HEK293T (cell line): ENCODE measurements at regions not wholly inside any gene's neighbourhood (a gene's known extent, or its start where the extent isn't known, plus 50 kb on each side); places are given as distances from the start of the nearest gene placed in this dataset.
"Not testable (repeated sequence)": the region's sequence is repeated elsewhere in the genome, so short reads cannot be mapped to it uniquely, and the experiment has no call there.

Source experiments
- CTCF ChIA-PET: fragments of 350-600 bp; formaldehyde crosslinking; extraction: SDS; loops from one replicate; lab custom pipeline; 2021; ENCODE audit warnings: antibody characterized with exemption, inconsistent platforms; lab: Yijun Ruan, JAX
- POLR2A ChIA-PET: fragments of 350-600 bp; formaldehyde crosslinking; extraction: SDS; loops from one replicate; lab custom pipeline; 2020; ENCODE audit warnings: antibody characterized with exemption, inconsistent platforms; lab: Yijun Ruan, JAX
- DNase-seq: peaks from one replicate; pipeline ENCODE4 v3.0.0; 2012; ENCODE audit warnings: mixed read lengths; ENCODE audit errors: extremely low spot score
- ARNT ChIP-seq: fragments of 450-650 bp; IDR thresholded peaks from 2 replicates; pipeline ENCODE4 v1.6.1; 2017; ENCODE audit warnings: mild to moderate bottlenecking
- BHLHE40 ChIP-seq: fragments of 450-650 bp; IDR thresholded peaks from 2 replicates; pipeline ENCODE4 v1.6.1; 2016; ENCODE audit warnings: mild to moderate bottlenecking, moderate library complexity, borderline replicate concordance
- CTBP1 ChIP-seq: fragments of 450-650 bp; IDR thresholded peaks from 2 replicates; pipeline ENCODE4 v1.6.1; 2016; ENCODE audit warnings: borderline replicate concordance
- ELF4 ChIP-seq: fragments of 450-650 bp; IDR thresholded peaks from 2 replicates; pipeline ENCODE4 v1.6.1; 2017; ENCODE audit warnings: antibody characterized with exemption
- FOXA1 ChIP-seq: fragments of 450-650 bp; IDR thresholded peaks from 2 replicates; pipeline ENCODE4 v1.6.1; 2016; ENCODE audit warnings: mild to moderate bottlenecking
- FOXK2 ChIP-seq: fragments of 450-650 bp; IDR thresholded peaks from 2 replicates; pipeline ENCODE4 v1.6.1; 2016; ENCODE audit warnings: mild to moderate bottlenecking
- FOXM1 ChIP-seq: fragments of 450-650 bp; IDR thresholded peaks from 2 replicates; pipeline ENCODE4 v1.6.1; 2017; ENCODE audit warnings: mild to moderate bottlenecking, borderline replicate concordance
- HDGF ChIP-seq: fragments of 450-650 bp; IDR thresholded peaks from 2 replicates; pipeline ENCODE4 v1.6.1; 2017; ENCODE audit warnings: antibody characterized with exemption, borderline replicate concordance
- L3MBTL2 ChIP-seq: fragments of 450-650 bp; conservative IDR thresholded peaks from 2 replicates; pipeline ENCODE4 v1.6.1; 2016; ENCODE audit warnings: mild to moderate bottlenecking
- LEF1 ChIP-seq: fragments of 450-650 bp; IDR thresholded peaks from 2 replicates; pipeline ENCODE4 v1.6.1; 2017; ENCODE audit warnings: mild to moderate bottlenecking, borderline replicate concordance
- NFRKB ChIP-seq: fragments of 450-650 bp; IDR thresholded peaks from 2 replicates; pipeline ENCODE4 v1.6.1; 2016; ENCODE audit warnings: mild to moderate bottlenecking, moderate library complexity
- SP1 ChIP-seq: fragments of 450-650 bp; IDR thresholded peaks from 2 replicates; pipeline ENCODE4 v1.6.1; 2017
- SUZ12 ChIP-seq: fragments of 450-650 bp; IDR thresholded peaks from 2 replicates; pipeline ENCODE4 v1.6.1; 2016; ENCODE audit warnings: mild to moderate bottlenecking
- TARDBP ChIP-seq: fragments of 450-650 bp; IDR thresholded peaks from 2 replicates; pipeline ENCODE4 v1.6.1; 2016
- ZNF384 ChIP-seq: fragments of 450-650 bp; IDR thresholded peaks from 2 replicates; pipeline ENCODE4 v1.6.1; 2016
- TF ChIP-seq, protein P1 (sequence below): fragments of 450-650 bp; IDR thresholded peaks from 2 replicates; pipeline ENCODE4 v1.6.1; 2016

DNA sequence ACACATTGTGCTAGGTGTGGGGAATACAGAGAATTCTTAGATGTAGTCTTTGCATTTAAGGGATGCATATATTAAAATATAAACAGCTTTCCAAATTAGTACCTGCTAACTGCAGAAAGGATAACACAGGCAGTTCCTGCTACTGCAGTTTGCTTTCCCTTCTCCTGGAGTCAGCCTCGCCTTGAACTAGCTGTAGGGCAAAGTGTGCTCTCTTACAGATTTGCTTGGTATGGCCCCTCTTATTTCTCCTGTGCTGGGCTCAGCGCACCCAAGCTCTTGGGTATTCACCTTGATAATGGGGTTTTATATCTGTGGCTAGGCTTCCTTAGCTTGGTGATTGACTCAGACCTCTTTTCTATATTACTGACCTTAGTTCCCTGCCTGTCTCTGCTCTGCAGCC lies 108.4 kb upstream of the PNPT1 start:
- POLR2A ChIA-PET: no interaction called here
- DNase-seq: no peak
- CTCF ChIA-PET: no interaction called here
- TF ChIP-seq ZNF384: no peak
- TF ChIP-seq SUZ12: no peak
- no peak for TF ChIP-seq ARNT
- TF ChIP-seq ELF4: no peak
- no peak for TF ChIP-seq FOXM1
- TF ChIP-seq TARDBP: no peak
- TF ChIP-seq L3MBTL2: no peak
- TF ChIP-seq FOXK2: no peak
- TF ChIP-seq FOXA1: no peak
- no peak for TF ChIP-seq LEF1
- TF ChIP-seq CTBP1: no peak
- no peak for TF ChIP-seq SP1
- TF ChIP-seq, protein P1, sequence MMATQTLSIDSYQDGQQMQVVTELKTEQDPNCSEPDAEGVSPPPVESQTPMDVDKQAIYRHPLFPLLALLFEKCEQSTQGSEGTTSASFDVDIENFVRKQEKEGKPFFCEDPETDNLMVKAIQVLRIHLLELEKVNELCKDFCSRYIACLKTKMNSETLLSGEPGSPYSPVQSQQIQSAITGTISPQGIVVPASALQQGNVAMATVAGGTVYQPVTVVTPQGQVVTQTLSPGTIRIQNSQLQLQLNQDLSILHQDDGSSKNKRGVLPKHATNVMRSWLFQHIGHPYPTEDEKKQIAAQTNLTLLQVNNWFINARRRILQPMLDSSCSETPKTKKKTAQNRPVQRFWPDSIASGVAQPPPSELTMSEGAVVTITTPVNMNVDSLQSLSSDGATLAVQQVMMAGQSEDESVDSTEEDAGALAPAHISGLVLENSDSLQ: no peak
- TF ChIP-seq HDGF: no peak
- TF ChIP-seq NFRKB: no peak

DNA sequence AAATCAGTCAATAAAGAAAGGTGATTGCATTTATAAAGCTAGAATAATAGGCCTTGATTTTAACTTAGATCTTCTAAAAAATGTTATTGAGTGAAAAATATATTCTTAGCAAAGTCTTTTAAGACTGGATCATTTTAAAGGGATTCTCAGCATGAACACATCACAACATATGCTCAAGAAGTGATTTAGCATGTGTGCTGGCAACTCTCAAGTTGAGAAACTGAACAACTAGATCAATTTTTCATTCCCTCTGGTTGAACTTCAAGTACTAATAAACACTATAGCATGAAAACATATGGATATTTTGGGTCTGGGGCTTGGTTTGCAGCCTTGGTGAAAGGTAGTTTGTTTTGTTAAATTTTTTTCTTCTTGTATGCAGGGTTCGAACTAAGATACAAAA lies 107.8 kb upstream of the PNPT1 start:
- CTCF ChIA-PET: no interaction called here
- DNase-seq: no peak
- POLR2A ChIA-PET: no interaction called here
- no peak for TF ChIP-seq SUZ12
- no peak for TF ChIP-seq ZNF384
- TF ChIP-seq BHLHE40: no peak
- no peak for TF ChIP-seq ELF4
- no peak for TF ChIP-seq CTBP1
- TF ChIP-seq, protein P1: no peak
- TF ChIP-seq HDGF: no peak
- TF ChIP-seq TARDBP: no peak
- no peak for TF ChIP-seq SP1
- TF ChIP-seq FOXK2: no peak
- no peak for TF ChIP-seq L3MBTL2
- no peak for TF ChIP-seq FOXM1
- TF ChIP-seq LEF1: no peak
- no peak for TF ChIP-seq NFRKB
- TF ChIP-seq FOXA1: no peak
- TF ChIP-seq ARNT: no peak

DNA sequence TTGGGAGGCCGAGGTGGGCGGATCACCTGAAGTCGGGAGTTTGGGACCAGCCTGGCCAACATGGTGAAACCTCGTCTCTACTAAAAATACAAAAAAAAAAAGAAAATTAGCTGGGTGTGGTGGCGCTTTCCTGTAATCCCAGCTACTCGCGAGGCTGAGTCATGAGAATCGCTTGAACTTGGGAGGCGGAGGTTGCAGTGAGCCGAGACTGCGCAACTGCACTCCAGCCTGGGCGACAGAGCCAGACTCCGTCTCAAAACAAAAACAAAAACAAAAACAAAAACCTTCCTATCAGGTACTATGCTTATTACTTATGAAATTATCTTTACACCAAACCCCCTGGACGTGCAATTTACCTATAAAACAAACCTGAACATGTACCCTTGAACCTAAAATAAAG lies 106.0 kb upstream of the PNPT1 start:
- CTCF ChIA-PET, POLR2A ChIA-PET, DNase-seq: not testable (repeated sequence)

DNA sequence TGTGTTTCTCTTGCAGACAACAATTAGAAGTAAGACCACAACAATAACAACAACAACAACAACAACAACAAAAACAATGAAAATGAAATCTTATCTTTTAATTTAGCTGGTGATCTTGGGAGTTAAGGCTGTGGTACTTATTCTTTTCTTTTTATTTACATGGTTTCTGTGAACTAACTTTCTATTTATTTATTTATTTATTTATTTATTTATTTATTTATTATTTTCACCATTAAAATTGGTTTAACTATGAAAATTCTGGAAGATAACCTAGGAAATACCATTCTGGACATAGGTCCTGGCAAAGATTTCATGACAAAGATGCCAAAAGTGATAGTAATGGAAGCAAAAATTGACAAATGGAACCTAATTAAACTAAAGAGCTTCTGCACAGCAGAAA lies 102.5 kb upstream of the PNPT1 start:
- POLR2A ChIA-PET: no interaction called here
- CTCF ChIA-PET: no interaction called here

DNA sequence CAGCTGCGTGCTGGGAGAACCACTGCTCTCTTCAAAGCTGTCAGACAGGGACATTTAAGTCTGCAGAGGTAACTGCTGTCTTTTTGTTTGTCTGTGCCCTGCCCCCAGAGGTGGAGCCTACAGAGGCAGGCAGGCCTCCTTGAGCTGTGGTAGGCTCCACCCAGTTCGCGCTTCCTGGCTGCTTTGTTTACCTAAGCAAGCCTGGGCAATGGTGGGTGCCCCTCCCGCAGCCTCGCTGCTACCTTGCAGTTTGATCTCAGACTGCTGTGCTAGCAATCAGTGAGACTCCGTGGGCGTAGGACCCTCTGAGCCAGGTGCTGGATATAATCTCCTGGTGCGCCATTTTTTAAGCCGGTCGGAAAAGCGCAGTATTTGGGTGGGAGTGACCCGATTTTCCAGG lies 100.0 kb upstream of the PNPT1 start:
- CTCF ChIA-PET, DNase-seq, POLR2A ChIA-PET: not testable (repeated sequence)

More for the DNA sequence above, 102.5 kb upstream of the PNPT1 start:
- TF ChIP-seq TARDBP (no peak), BHLHE40 (no peak), L3MBTL2 (no peak), ARNT (no peak), LEF1 (no peak), ELF4 (no peak), FOXA1 (no peak), FOXK2 (no peak), HDGF (no peak), SP1 (no peak), FOXM1 (no peak), ZNF384 (no peak), NFRKB (no peak), CTBP1 (no peak)
- DNase-seq: no peak

DNA sequence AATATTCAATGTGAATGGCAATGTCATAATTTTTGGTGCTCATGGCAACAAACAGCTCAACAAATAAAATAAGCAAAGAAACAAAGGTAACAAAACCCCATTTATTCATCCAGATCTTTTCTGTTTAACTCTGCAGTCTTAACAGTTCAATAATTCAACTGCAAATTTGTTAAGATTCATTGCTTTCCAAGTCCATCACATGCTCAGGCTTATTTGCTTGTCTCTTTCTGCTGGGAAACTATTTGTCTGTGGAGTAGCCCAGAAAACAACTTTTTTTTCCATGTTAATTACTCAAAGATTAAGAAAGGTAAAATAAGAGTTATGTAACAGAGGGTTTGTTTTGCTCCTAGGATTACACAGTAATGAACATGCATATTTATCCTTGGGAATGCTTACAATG lies 92.6 kb upstream of the PNPT1 start:
- ChIA-PET POLR2A (no interaction called here), CTCF (no interaction called here)
- TF ChIP-seq SUZ12 (no peak), HDGF (no peak), ZNF384 (no peak), TARDBP (no peak), SP1 (no peak), CTBP1 (no peak), ARNT (no peak), FOXK2 (no peak), FOXM1 (no peak), NFRKB (no peak), LEF1 (no peak), L3MBTL2 (no peak), ELF4 (no peak), FOXA1 (no peak), BHLHE40 (no peak)
- TF ChIP-seq, protein P1: no peak
- DNase-seq: no peak

DNA sequence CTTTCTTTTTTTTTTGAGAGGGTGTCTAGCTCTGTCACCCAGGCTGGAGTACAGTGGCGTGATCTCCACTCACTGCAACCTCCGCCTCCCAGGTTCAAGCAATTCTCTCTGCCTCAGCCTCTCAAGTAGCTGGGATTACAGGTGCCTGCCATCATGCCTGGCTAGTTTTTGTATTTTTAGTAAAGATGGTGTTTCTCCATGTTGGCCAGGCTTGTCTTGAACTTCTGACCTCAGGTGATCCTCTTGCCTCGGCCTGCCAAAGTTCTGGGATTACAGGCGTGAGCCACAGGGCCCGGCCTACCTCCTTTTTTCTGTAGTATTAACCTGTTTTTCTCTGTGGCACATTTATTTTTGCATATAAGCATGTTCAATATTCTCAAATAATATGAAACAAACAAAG lies 90.1 kb upstream of the PNPT1 start:
- CTCF ChIA-PET, POLR2A ChIA-PET, DNase-seq: not testable (repeated sequence)
